Prostate gland (tissue), 2 donors: ENCODE measurements at regions not wholly inside any gene's neighbourhood (a gene's known extent, or its start where the extent isn't known, plus 50 kb on each side); places are given as distances from the start of the nearest gene placed in this dataset.

Source experiments
- DNase-seq: peaks from one replicate; pipeline ENCODE4 v3.0.0-alpha.2; 2019; ENCODE audit warnings: low spot score
- H3K27ac ChIP-seq, 2 donors: fragments of 200-600 bp; sonication (generic); 2 replicates each; pipeline ENCODE4 v1.5.1; 2017 to 2019
- H3K27me3 ChIP-seq: fragments of 200-600 bp; sonication (generic); replicated peaks from 2 replicates; pipeline ENCODE4 v1.5.1; 2019; ENCODE audit not compliant: insufficient read depth
- H3K36me3 ChIP-seq, 2 donors: fragments of 200-600 bp; sonication (generic); 1 replicate in 1 of 2; 2 replicates in 1 of 2; pipeline versions ENCODE4 v1.5.1 to v1.8.1; 2017 to 2019
- H3K4me1 ChIP-seq: fragments of 200-600 bp; sonication (generic); replicated peaks from 2 replicates; pipeline ENCODE4 v1.5.1; 2019
- H3K4me3 ChIP-seq, 2 donors: fragments of 200-600 bp; sonication (generic); 2 replicates each; pipeline ENCODE4 v1.5.1; 2017 to 2019
- H3K9me3 ChIP-seq: fragments of 200-600 bp; sonication (generic); 2 replicates; pipeline ENCODE4 v1.5.1; 2017
- CTCF ChIP-seq, 4 experiments: fragments of 200-600 bp in 2 of 4; fragments of 450-650 bp in 2 of 4; sonication (generic) in 2 of 4; IDR thresholded peaks; 1 replicate in 3 of 4; 2 replicates in 1 of 4; pipeline ENCODE4 v1.5.1; 2016 to 2019; ENCODE audit warnings: antibody characterized with exemption in 4 of 4, mild to moderate bottlenecking in 2 of 4, moderate library complexity in 2 of 4
- POLR2A ChIP-seq: fragments of 450-650 bp; IDR thresholded peaks from one replicate; pipeline ENCODE4 v1.6.1; 2016; ENCODE audit warnings: antibody characterized with exemption, mild to moderate bottlenecking
- POLR2AphosphoS5 ChIP-seq: sonication (generic); formaldehyde crosslinking; IDR thresholded peaks from one replicate; pipeline ENCODE4 v1.6.1; 2017; ENCODE audit warnings: antibody characterized with exemption
- WGBS: methylation state at CpG from one replicate; pipeline ENCODE4 v1.1.5; 2018; 5-methylcytosine and 5-hydroxymethylcytosine counted together
- intact Hi-C: fragments of 100-400 bp; cut with DNase I; formaldehyde crosslinking; loops from one replicate; pipeline ENCODE4 v1.14.2; 2022

- intact Hi-C loops: loop anchor here (10.0 kb wide), 1 partner anchor 53 kb away; no protein-coding TSS in a partner anchor
- no peaks in the 10 kb centered on the region for H3K9me3 ChIP-seq
- DNase-seq: no peak
- no peaks in the 10 kb centered on the region for H3K36me3 ChIP-seq
- no peak overlapping the region for H3K4me3 ChIP-seq
- WGBS: 95% methylated on average over 3 of the region's 3 CpGs
- no peaks in the 10 kb centered on the region for H3K27me3 ChIP-seq
- no peak overlapping the region for H3K27ac ChIP-seq
- H3K4me1 ChIP-seq: no peaks in the 10 kb centered on the region
- TF ChIP-seq CTCF (IDR thresholded peaks at IDR 0.05) (no peak), POLR2A (no peak), POLR2AphosphoS5 (no peak)
These were observed 609.2 kb downstream of the LMO4 start for GRCh38 chr1:87937831-87938395.

GRCh38 chr1:87938631-87939030 is 610.0 kb downstream of the LMO4 start:
- no peak for DNase-seq
- Histone ChIP-seq H3K9me3 (no peaks in the 10 kb centered on the region), H3K4me1 (no peaks in the 10 kb centered on the region), H3K27ac (no peak overlapping the region), H3K36me3 (no peaks in the 10 kb centered on the region), H3K4me3 (no peak overlapping the region), H3K27me3 (no peaks in the 10 kb centered on the region)
- TF ChIP-seq POLR2AphosphoS5: no peak
- TF ChIP-seq CTCF (IDR thresholded peaks at IDR 0.05): no peak
- no peak for TF ChIP-seq POLR2A
- WGBS: 99% methylated on average over 2 of the region's 2 CpGs
- intact Hi-C loops: loop anchor here (10.0 kb wide), 1 partner anchor 54 kb away; no protein-coding TSS in a partner anchor

GRCh38 chr1:87939444-87939843 is 610.8 kb downstream of the LMO4 start:
- Histone ChIP-seq H3K4me1 (no peaks in the 10 kb centered on the region), H3K27ac (peak overlapping the region in 1 of 2 donors; percentile 9), H3K4me3 (no peak overlapping the region), H3K27me3 (no peaks in the 10 kb centered on the region), H3K36me3 (no peaks in the 10 kb centered on the region), H3K9me3 (no peaks in the 10 kb centered on the region)
- no peak for TF ChIP-seq CTCF (IDR thresholded peaks at IDR 0.05)
- TF ChIP-seq POLR2A: no peak
- no peak for TF ChIP-seq POLR2AphosphoS5
- intact Hi-C loops: loop anchor here (10.0 kb wide), 1 partner anchor 55 kb away; no protein-coding TSS in a partner anchor
- DNase-seq: no peak
- 34% methylated on average over 2 of the region's 2 CpGs for WGBS

- Histone ChIP-seq H3K36me3 (no peaks in the 10 kb centered on the region), H3K4me3 (no peak overlapping the region), H3K9me3 (no peaks in the 10 kb centered on the region), H3K27ac (no peak overlapping the region), H3K27me3 (no peaks in the 10 kb centered on the region), H3K4me1 (no peaks in the 10 kb centered on the region)
- WGBS: 59% methylated on average over 4 of the region's 4 CpGs
- TF ChIP-seq POLR2AphosphoS5: no peak
- no peak for TF ChIP-seq CTCF (IDR thresholded peaks at IDR 0.05)
- no peak for TF ChIP-seq POLR2A
- intact Hi-C loops: no loop called here
- DNase-seq: no peak
These were observed 611.7 kb downstream of the LMO4 start for GRCh38 chr1:87940421-87940820.

- intact Hi-C loops: no loop called here
These were observed 612.8 kb downstream of the LMO4 start for GRCh38 chr1:87941337-87941946.

More at GRCh38 chr1:87941337-87941946, 612.8 kb downstream of the LMO4 start:
- Histone ChIP-seq H3K4me1 (no peaks in the 10 kb centered on the region), H3K27me3 (no peaks in the 10 kb centered on the region), H3K4me3 (no peak overlapping the region), H3K36me3 (no peaks in the 10 kb centered on the region), H3K27ac (no peak overlapping the region), H3K9me3 (no peaks in the 10 kb centered on the region)
- 18% methylated on average over 1 of the region's 1 CpG for WGBS
- no peak for DNase-seq
- TF ChIP-seq POLR2A (no peak), POLR2AphosphoS5 (no peak), CTCF (IDR thresholded peaks at IDR 0.05) (no peak)
